ENCODE measurements at regions not wholly inside any gene's neighbourhood (a gene's known extent, or its start where the extent isn't known, plus 50 kb on each side); places are given as distances from the start of the nearest gene placed in this dataset.

DNA sequence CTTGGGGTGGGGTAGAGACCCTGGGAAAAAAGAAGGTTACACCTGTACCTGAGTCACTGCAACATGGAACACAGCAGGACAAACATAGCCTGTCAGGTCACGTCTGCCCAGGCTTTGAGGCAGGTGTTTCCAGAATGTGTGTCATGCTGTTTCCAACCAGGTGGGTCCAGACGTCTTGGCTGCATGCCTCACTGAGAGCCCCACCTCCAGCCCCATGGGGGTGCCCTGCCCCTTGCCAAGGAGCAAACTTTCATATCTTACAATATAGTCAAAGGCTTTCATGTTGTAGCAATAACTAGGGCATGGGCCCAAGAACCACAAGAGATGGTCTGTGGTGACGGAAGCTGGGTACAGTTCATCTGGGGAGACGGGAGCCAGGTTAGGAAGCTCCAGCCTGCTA, 499.7 kb downstream of the BCL11A start:
- H3K4me1 Mint-ChIP-seq: no peaks in the 10 kb centered on the region
- TF ChIP-seq, protein P1, sequence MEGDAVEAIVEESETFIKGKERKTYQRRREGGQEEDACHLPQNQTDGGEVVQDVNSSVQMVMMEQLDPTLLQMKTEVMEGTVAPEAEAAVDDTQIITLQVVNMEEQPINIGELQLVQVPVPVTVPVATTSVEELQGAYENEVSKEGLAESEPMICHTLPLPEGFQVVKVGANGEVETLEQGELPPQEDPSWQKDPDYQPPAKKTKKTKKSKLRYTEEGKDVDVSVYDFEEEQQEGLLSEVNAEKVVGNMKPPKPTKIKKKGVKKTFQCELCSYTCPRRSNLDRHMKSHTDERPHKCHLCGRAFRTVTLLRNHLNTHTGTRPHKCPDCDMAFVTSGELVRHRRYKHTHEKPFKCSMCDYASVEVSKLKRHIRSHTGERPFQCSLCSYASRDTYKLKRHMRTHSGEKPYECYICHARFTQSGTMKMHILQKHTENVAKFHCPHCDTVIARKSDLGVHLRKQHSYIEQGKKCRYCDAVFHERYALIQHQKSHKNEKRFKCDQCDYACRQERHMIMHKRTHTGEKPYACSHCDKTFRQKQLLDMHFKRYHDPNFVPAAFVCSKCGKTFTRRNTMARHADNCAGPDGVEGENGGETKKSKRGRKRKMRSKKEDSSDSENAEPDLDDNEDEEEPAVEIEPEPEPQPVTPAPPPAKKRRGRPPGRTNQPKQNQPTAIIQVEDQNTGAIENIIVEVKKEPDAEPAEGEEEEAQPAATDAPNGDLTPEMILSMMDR (IDR thresholded peaks at IDR 0.05; ENCODE audit: unreplicated experiment in 3 of 3): no peak
- peaks cover 20% of the 10 kb centered on the region for H3K27me3 Mint-ChIP-seq (ENCODE audit: low read depth)
- no peak overlapping the region for H3K27ac Mint-ChIP-seq
- no peaks in the 10 kb centered on the region for H3K9me3 Mint-ChIP-seq
- H3K4me3 Mint-ChIP-seq: no peak overlapping the region
- H3K36me3 Mint-ChIP-seq (ENCODE audit: low read depth): no peaks in the 10 kb centered on the region

DNA sequence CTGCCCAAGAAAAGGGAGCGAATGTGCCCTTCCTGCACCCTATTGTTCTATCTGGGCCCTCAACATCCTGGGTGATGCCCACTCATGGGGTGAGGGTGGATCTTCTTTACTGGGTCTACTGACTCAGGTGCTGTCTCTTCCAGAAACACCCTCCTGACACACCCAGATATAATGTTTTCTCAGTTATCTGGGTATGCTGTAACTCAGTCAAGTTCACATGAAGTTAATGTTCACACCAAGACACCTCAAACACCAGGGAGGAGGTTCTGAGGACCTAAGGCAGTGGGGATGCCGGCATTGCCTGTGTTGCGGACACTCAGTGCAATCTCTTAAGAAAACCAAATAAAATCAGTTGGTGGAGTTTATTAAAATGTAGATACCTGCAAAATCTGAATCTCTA, 500.9 kb downstream of the BCL11A start:
- TF ChIP-seq, protein P1 (IDR thresholded peaks at IDR 0.05; ENCODE audit: unreplicated experiment in 3 of 3): no peak
- Mint-ChIP-seq H3K36me3 (ENCODE audit: low read depth) (no peaks in the 10 kb centered on the region), H3K9me3 (no peaks in the 10 kb centered on the region), H3K27ac (no peak overlapping the region), H3K4me1 (no peaks in the 10 kb centered on the region), H3K4me3 (no peak overlapping the region), H3K27me3 (ENCODE audit: low read depth) (peaks cover 20% of the 10 kb centered on the region)

DNA sequence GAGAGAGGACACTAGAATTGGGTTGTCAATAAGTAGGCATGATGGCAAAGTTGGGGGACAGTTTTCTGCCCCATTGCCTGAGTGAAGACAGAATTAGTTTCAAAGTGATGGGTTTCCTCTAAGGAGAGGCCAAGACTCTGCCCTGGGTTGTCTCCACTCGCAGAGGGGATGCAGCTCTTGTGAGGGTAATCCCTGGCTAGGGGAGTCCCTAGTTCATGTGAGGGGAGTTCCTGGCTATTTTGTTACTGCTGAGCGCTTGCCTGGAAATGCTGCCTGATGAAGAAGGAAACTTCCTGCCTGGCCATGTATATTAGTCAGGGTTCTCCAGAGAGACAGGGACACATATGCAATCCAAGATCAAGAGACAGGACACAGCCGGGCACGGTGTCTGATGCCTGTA, 501.5 kb downstream of the BCL11A start:
- TF ChIP-seq, protein P1 (IDR thresholded peaks at IDR 0.05; ENCODE audit: unreplicated experiment in 3 of 3): no peak
- Mint-ChIP-seq H3K4me1 (no peaks in the 10 kb centered on the region), H3K27ac (no peak overlapping the region), H3K4me3 (no peak overlapping the region), H3K9me3 (no peaks in the 10 kb centered on the region), H3K36me3 (ENCODE audit: low read depth) (no peaks in the 10 kb centered on the region), H3K27me3 (ENCODE audit: low read depth) (peaks cover 20% of the 10 kb centered on the region)

DNA sequence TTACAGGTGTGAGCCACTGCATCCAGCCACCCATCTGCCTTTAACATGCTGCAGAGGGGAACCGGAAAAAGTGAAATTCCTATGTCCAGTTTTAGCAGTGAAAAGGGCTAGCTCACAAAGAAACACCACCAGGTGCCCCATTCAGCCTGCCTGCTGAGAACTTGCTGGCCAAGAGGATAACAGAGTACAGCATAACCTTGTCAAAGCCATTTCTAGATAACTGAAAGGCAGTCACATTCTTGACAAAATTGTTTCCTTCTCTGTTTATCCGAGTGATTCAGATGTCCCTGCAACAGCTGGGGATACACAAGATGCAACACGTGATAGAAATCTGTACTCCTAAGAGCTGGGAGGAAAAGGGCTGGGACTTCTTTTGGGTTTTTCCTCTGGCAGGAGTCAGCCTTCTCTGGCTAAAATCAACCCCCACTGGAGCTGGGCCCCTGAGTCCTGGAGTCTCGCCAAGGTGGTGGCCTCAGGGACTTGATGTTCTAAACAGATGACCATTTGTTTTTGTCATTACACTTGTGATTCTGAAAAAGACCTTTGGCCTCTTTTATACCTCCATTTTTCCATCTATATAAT, 505.4 kb downstream of the BCL11A start:
- H3K27me3 Mint-ChIP-seq (ENCODE audit: low read depth): peaks cover 16% of the 10 kb centered on the region
- H3K9me3 Mint-ChIP-seq: no peaks in the 10 kb centered on the region
- no peaks in the 10 kb centered on the region for H3K36me3 Mint-ChIP-seq (ENCODE audit: low read depth)
- H3K27ac Mint-ChIP-seq: no peak overlapping the region
- TF ChIP-seq, protein P1 (IDR thresholded peaks at IDR 0.05; ENCODE audit: unreplicated experiment in 3 of 3): no peak
- no peaks in the 10 kb centered on the region for H3K4me1 Mint-ChIP-seq
- no peak overlapping the region for H3K4me3 Mint-ChIP-seq

DNA sequence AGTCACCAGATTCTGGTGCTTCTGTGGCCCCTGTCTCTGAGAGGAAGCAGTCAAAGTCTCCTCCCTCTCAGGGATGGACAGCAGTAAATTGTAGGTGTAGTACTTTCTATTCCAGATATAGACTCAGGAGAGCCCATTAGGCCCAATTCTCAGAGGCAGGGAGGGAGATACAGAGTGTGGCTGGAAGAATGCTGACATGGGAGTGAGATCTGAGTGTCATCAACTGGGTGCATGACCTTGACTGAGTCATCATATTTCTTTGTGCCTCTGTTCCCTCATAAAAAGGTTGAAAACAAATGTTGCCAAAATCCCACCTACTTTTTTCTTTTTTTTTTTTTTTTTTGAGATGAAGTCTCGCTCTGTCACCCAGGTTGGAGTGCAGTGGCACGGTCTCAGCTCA, 506.1 kb downstream of the BCL11A start:
- no peak overlapping the region for H3K4me3 Mint-ChIP-seq
- no peaks in the 10 kb centered on the region for H3K9me3 Mint-ChIP-seq
- H3K4me1 Mint-ChIP-seq: no peaks in the 10 kb centered on the region
- no peak overlapping the region for H3K27ac Mint-ChIP-seq
- no peaks in the 10 kb centered on the region for H3K36me3 Mint-ChIP-seq (ENCODE audit: low read depth)
- H3K27me3 Mint-ChIP-seq (ENCODE audit: low read depth): peaks cover 13% of the 10 kb centered on the region
- TF ChIP-seq, protein P1 (IDR thresholded peaks at IDR 0.05; ENCODE audit: unreplicated experiment in 3 of 3): no peak

DNA sequence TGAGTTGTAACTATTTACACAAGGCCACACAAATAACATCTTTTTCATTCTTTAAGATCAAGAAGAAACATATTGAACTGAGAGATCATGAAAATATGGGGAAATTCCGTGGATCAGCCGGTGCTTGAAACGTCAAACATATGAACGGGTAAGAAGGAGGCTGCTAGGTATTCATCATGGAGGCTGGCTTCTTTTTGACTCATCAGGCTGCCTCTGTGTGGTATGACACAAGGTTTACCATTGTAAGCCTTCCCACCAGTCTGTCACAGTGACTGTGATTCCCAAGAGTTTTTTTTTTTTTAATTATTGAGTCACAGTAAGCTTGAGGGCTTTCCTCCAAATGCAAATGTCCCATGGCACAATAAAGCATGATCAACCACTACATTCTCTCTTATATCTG, 506.9 kb downstream of the BCL11A start:
- Mint-ChIP-seq H3K4me3 (no peak overlapping the region), H3K36me3 (ENCODE audit: low read depth) (no peaks in the 10 kb centered on the region), H3K4me1 (no peaks in the 10 kb centered on the region), H3K27me3 (ENCODE audit: low read depth) (peaks cover 5% of the 10 kb centered on the region), H3K9me3 (no peaks in the 10 kb centered on the region), H3K27ac (no peak overlapping the region)
- TF ChIP-seq, protein P1 (IDR thresholded peaks at IDR 0.05; ENCODE audit: unreplicated experiment in 3 of 3): no peak

Measured in nephron (organoid).